ENCODE measurements at regions not wholly inside any gene's neighbourhood (a gene's known extent, or its start where the extent isn't known, plus 50 kb on each side); places are given as distances from the start of the nearest gene placed in this dataset.
"Not testable (repeated sequence)": the region's sequence is repeated elsewhere in the genome, so short reads cannot be mapped to it uniquely, and the experiment has no call there.

GRCh38 chr21:28282833-28283232, 709.8 kb downstream of the LTN1 start:
- no peak for TF ChIP-seq CTCF (conservative IDR thresholded peaks at IDR 0.05; ENCODE audit: low read depth, low read length)
- no peak overlapping the region for H3K4me3 ChIP-seq (ENCODE audit: low read depth, low read length)
- no peak for DNase-seq (ENCODE audit: low read depth)

GRCh38 chr21:28281357-28281756, 711.3 kb downstream of the LTN1 start:
- H3K4me3 ChIP-seq (ENCODE audit: low read depth, low read length); DNase-seq (ENCODE audit: low read depth): not testable (repeated sequence)

GRCh38 chr21:28280611-28281010, 712.1 kb downstream of the LTN1 start:
- no peak for DNase-seq (ENCODE audit: low read depth)
- H3K4me3 ChIP-seq (ENCODE audit: low read depth, low read length), result no peak overlapping the region
- no peak for TF ChIP-seq CTCF (conservative IDR thresholded peaks at IDR 0.05; ENCODE audit: low read depth, low read length)

GRCh38 chr21:28277324-28277723, 715.4 kb downstream of the LTN1 start:
- H3K4me3 ChIP-seq (ENCODE audit: low read depth, low read length), result no peak overlapping the region
- DNase-seq (ENCODE audit: low read depth), result no peak
- TF ChIP-seq CTCF (conservative IDR thresholded peaks at IDR 0.05; ENCODE audit: low read depth, low read length), result no peak

- peak; percentile 77 for DNase-seq (ENCODE audit: low read depth)
- no peak overlapping the region for H3K4me3 ChIP-seq (ENCODE audit: low read depth, low read length)
- TF ChIP-seq CTCF (conservative IDR thresholded peaks at IDR 0.05; ENCODE audit: low read depth, low read length), result no peak
Measured at GRCh38 chr21:28272272-28272992, 720.2 kb downstream of the LTN1 start.

- DNase-seq (ENCODE audit: low read depth), result no peak
- no peak for TF ChIP-seq CTCF (conservative IDR thresholded peaks at IDR 0.05; ENCODE audit: low read depth, low read length)
- no peak overlapping the region for H3K4me3 ChIP-seq (ENCODE audit: low read depth, low read length)
Measured at GRCh38 chr21:28269173-28269572, 723.5 kb downstream of the LTN1 start.

- no peak for DNase-seq (ENCODE audit: low read depth)
- TF ChIP-seq CTCF (conservative IDR thresholded peaks at IDR 0.05; ENCODE audit: low read depth, low read length), result no peak
- no peak overlapping the region for H3K4me3 ChIP-seq (ENCODE audit: low read depth, low read length)
Measured at GRCh38 chr21:28268685-28269084, 724.0 kb downstream of the LTN1 start.

Measured in choroid plexus epithelial cell (primary cell).